ENCODE measurements at regions not wholly inside any gene's neighbourhood (a gene's known extent, or its start where the extent isn't known, plus 50 kb on each side); places are given as distances from the start of the nearest gene placed in this dataset.

- H3K36me3 ChIP-seq (ENCODE audit: insufficient read depth, low read length), result no peaks in the 10 kb centered on the region
- no peaks in the 10 kb centered on the region for H3K27me3 ChIP-seq (ENCODE audit: insufficient read depth, low read length, poor library complexity)
- H3K9ac ChIP-seq (ENCODE audit: low read depth, low read length), result no peak overlapping the region
- TF ChIP-seq EZH2 (IDR thresholded peaks at IDR 0.05; ENCODE audit: borderline replicate concordance, low read depth, low read length, severe bottlenecking), result no peak
- TF ChIP-seq, protein P1, sequence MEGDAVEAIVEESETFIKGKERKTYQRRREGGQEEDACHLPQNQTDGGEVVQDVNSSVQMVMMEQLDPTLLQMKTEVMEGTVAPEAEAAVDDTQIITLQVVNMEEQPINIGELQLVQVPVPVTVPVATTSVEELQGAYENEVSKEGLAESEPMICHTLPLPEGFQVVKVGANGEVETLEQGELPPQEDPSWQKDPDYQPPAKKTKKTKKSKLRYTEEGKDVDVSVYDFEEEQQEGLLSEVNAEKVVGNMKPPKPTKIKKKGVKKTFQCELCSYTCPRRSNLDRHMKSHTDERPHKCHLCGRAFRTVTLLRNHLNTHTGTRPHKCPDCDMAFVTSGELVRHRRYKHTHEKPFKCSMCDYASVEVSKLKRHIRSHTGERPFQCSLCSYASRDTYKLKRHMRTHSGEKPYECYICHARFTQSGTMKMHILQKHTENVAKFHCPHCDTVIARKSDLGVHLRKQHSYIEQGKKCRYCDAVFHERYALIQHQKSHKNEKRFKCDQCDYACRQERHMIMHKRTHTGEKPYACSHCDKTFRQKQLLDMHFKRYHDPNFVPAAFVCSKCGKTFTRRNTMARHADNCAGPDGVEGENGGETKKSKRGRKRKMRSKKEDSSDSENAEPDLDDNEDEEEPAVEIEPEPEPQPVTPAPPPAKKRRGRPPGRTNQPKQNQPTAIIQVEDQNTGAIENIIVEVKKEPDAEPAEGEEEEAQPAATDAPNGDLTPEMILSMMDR (IDR thresholded peaks at IDR 0.05; ENCODE audit: borderline replicate concordance, extremely low read depth, low read length, poor library complexity, severe bottlenecking), result no peak
- H3K4me2 ChIP-seq (ENCODE audit: insufficient read depth, low read length), result no peak overlapping the region
- DNase-seq (no peak), ATAC-seq (ENCODE audit: insufficient read depth, low read depth) (no peak)
- no peak overlapping the region for H3K27ac ChIP-seq (ENCODE audit: low read length)
- no peaks in the 10 kb centered on the region for H4K20me1 ChIP-seq (ENCODE audit: insufficient read depth, low read length)
- no peak overlapping the region for H2AFZ ChIP-seq (ENCODE audit: low read depth, low read length)
- no peak overlapping the region for H3K4me3 ChIP-seq (ENCODE audit: low read depth in 1 of 2, low read length in 2 of 2)
- no peaks in the 10 kb centered on the region for H3K4me1 ChIP-seq (ENCODE audit: insufficient read depth, low read length)
- no peaks in the 10 kb centered on the region for H3K9me3 ChIP-seq (ENCODE audit: insufficient read depth, low read length, severe bottlenecking)
- no peaks in the 10 kb centered on the region for H3K79me2 ChIP-seq (ENCODE audit: insufficient read depth, low read length)
Observed at GRCh38 chr10:42888504-42889095, 106.0 kb downstream of the BMS1 start.

- H3K36me3 ChIP-seq (ENCODE audit: insufficient read depth, low read length), result no peaks in the 10 kb centered on the region
- ATAC-seq (ENCODE audit: insufficient read depth, low read depth), result no peak
- H3K9ac ChIP-seq (ENCODE audit: low read depth, low read length), result no peak overlapping the region
- H3K27me3 ChIP-seq (ENCODE audit: insufficient read depth, low read length, poor library complexity), result no peaks in the 10 kb centered on the region
- TF ChIP-seq, protein P1 (IDR thresholded peaks at IDR 0.05; ENCODE audit: borderline replicate concordance, extremely low read depth, low read length, poor library complexity, severe bottlenecking), result no peak
- no peak for TF ChIP-seq EZH2 (IDR thresholded peaks at IDR 0.05; ENCODE audit: borderline replicate concordance, low read depth, low read length, severe bottlenecking)
- H3K4me3 ChIP-seq (ENCODE audit: low read depth in 1 of 2, low read length in 2 of 2), result no peak overlapping the region
- no peaks in the 10 kb centered on the region for H4K20me1 ChIP-seq (ENCODE audit: insufficient read depth, low read length)
- DNase-seq, result no peak
- H3K4me2 ChIP-seq (ENCODE audit: insufficient read depth, low read length), result no peak overlapping the region
- H3K9me3 ChIP-seq (ENCODE audit: insufficient read depth, low read length, severe bottlenecking), result no peaks in the 10 kb centered on the region
- no peaks in the 10 kb centered on the region for H3K79me2 ChIP-seq (ENCODE audit: insufficient read depth, low read length)
- H2AFZ ChIP-seq (ENCODE audit: low read depth, low read length), result no peak overlapping the region
- no peaks in the 10 kb centered on the region for H3K4me1 ChIP-seq (ENCODE audit: insufficient read depth, low read length)
- H3K27ac ChIP-seq (ENCODE audit: low read length), result no peak overlapping the region
Observed at GRCh38 chr10:42896735-42897134, 114.1 kb downstream of the BMS1 start.

GRCh38 chr10:42898037-42898960 lies 115.7 kb downstream of the BMS1 start:
- Histone ChIP-seq H3K4me1 (ENCODE audit: insufficient read depth, low read length) (no peaks in the 10 kb centered on the region), H3K27ac (ENCODE audit: low read length) (no peak overlapping the region), H3K9me3 (ENCODE audit: insufficient read depth, low read length, severe bottlenecking) (no peaks in the 10 kb centered on the region), H3K4me3 (ENCODE audit: low read depth in 1 of 2, low read length in 2 of 2) (no peak overlapping the region), H2AFZ (ENCODE audit: low read depth, low read length) (no peak overlapping the region), H3K4me2 (ENCODE audit: insufficient read depth, low read length) (no peak overlapping the region), H3K36me3 (ENCODE audit: insufficient read depth, low read length) (no peaks in the 10 kb centered on the region), H3K27me3 (ENCODE audit: insufficient read depth, low read length, poor library complexity) (no peaks in the 10 kb centered on the region), H3K79me2 (ENCODE audit: insufficient read depth, low read length) (no peaks in the 10 kb centered on the region), H4K20me1 (ENCODE audit: insufficient read depth, low read length) (no peaks in the 10 kb centered on the region), H3K9ac (ENCODE audit: low read depth, low read length) (no peak overlapping the region)
- TF ChIP-seq EZH2 (IDR thresholded peaks at IDR 0.05; ENCODE audit: borderline replicate concordance, low read depth, low read length, severe bottlenecking), result no peak
- TF ChIP-seq, protein P1 (IDR thresholded peaks at IDR 0.05; ENCODE audit: borderline replicate concordance, extremely low read depth, low read length, poor library complexity, severe bottlenecking), result no peak
- ATAC-seq (ENCODE audit: insufficient read depth, low read depth) (no peak), DNase-seq (no peak)

Data from DND-41 (cell line).